ENCODE measurements at regions not wholly inside any gene's neighbourhood (a gene's known extent, or its start where the extent isn't known, plus 50 kb on each side); places are given as distances from the start of the nearest gene placed in this dataset.

DNA sequence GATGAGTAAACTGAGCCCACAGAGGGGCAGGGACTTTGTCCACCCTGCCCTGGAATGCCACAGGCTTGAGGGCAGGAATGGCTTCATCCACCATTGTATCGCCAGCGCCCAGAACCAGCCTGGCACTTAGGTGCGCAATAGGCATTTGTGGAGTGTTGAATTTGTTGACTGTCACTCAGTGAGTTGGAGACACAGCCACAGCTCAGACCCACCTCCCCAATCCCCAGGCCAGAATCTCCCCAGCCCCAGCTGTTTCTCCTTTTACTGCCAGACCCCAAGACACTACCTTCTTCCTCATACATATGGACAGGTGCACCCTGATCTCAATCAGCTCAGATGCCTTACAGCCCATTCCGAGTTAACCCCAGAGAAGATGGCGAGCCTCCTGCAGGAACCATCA, 674.5 kb downstream of the MATN1 start (continued):
- TF ChIP-seq, protein P1, sequence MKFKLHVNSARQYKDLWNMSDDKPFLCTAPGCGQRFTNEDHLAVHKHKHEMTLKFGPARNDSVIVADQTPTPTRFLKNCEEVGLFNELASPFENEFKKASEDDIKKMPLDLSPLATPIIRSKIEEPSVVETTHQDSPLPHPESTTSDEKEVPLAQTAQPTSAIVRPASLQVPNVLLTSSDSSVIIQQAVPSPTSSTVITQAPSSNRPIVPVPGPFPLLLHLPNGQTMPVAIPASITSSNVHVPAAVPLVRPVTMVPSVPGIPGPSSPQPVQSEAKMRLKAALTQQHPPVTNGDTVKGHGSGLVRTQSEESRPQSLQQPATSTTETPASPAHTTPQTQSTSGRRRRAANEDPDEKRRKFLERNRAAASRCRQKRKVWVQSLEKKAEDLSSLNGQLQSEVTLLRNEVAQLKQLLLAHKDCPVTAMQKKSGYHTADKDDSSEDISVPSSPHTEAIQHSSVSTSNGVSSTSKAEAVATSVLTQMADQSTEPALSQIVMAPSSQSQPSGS (IDR thresholded peaks at IDR 0.05; ENCODE audit: low read length) = no peak
- TF ChIP-seq MTA3 (IDR thresholded peaks at IDR 0.05; ENCODE audit: borderline replicate concordance, low read length) = no peak
- no peak for TF ChIP-seq ZSCAN29 (IDR thresholded peaks at IDR 0.05)

DNA sequence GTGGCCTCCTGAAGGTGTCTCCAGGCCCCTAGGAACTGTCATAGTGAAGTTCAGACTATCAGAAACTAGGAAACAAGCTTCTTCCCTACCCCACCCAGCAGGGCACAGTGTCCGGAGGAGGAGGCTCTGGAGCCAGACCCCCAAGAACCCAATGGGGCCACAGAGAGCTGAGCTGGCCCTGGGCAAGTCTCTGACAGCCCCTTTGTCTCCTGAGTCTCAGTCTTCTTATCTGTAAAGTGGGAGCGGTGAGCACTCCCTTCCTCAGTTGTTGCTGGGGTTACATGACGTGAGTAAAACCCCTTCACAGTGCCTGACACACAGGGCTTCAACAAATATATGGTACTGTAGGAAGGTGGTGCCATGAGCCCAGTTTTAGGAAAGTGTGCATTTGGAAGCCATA, 675.8 kb downstream of the MATN1 start:
- Histone ChIP-seq H3K9ac (ENCODE audit: control insufficient read depth, insufficient read depth, low read length) (no peak overlapping the region), H3K4me2 (ENCODE audit: control insufficient read depth, insufficient read depth) (no peak overlapping the region), H3K4me1 (ENCODE audit: control insufficient read depth, insufficient read depth, low read length) (no peaks in the 10 kb centered on the region), H3K9me3 (replicated peaks; ENCODE audit: control insufficient read depth, insufficient read depth, low read length) (no peaks in the 10 kb centered on the region; the same call in 2 of the 3 replicates), H3K4me3 (no peak overlapping the region), H2AFZ (ENCODE audit: control insufficient read depth, low read depth, low read length) (no peak overlapping the region), H3K36me3 (ENCODE audit: control insufficient read depth in 2 of 2, insufficient read depth in 2 of 2, low read length in 1 of 2) (no peaks in the 10 kb centered on the region), H3K27me3 (replicated peaks in 1 of 2; ENCODE audit: control insufficient read depth in 2 of 2, insufficient read depth in 2 of 2, low read length in 1 of 2) (no peaks in the 10 kb centered on the region), H3K79me2 (ENCODE audit: control insufficient read depth, insufficient read depth, low read length) (no peaks in the 10 kb centered on the region), H4K20me1 (ENCODE audit: control insufficient read depth, insufficient read depth) (no peaks in the 10 kb centered on the region), H3K27ac (ENCODE audit: control insufficient read depth, insufficient read depth) (no peak overlapping the region)
- CTCF ChIA-PET = no interaction called here
- DNase-seq (ENCODE audit: low read depth, low spot score) (no peak), FAIRE-seq (no peak), ATAC-seq (no peak)
- WGBS (ENCODE audit: insufficient coverage, insufficient replicate concordance, low lambda C conversion rate, missing lambda C conversion rate) = 0% methylated on average over 3 of the region's 3 CpGs
- BruUV-seq (replicated peaks) = no TSS peak
- TF ChIP-seq, protein P2, sequence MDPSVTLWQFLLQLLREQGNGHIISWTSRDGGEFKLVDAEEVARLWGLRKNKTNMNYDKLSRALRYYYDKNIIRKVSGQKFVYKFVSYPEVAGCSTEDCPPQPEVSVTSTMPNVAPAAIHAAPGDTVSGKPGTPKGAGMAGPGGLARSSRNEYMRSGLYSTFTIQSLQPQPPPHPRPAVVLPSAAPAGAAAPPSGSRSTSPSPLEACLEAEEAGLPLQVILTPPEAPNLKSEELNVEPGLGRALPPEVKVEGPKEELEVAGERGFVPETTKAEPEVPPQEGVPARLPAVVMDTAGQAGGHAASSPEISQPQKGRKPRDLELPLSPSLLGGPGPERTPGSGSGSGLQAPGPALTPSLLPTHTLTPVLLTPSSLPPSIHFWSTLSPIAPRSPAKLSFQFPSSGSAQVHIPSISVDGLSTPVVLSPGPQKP (IDR thresholded peaks at IDR 0.05; ENCODE audit: low read depth, low read length) = no peak
- in situ Hi-C loops (cut with MboI) (no loop called here), intact Hi-C loops (cut with micrococcal nuclease; ENCODE audit: unreplicated experiment) (no loop called here)
- RAD21 ChIA-PET (ENCODE audit: unreplicated experiment) = no interaction called here
- POLR2A ChIA-PET = no interaction called here
- SMC1A ChIA-PET (ENCODE audit: uncharacterized antibody, unreplicated experiment) = no interaction called here

DNA sequence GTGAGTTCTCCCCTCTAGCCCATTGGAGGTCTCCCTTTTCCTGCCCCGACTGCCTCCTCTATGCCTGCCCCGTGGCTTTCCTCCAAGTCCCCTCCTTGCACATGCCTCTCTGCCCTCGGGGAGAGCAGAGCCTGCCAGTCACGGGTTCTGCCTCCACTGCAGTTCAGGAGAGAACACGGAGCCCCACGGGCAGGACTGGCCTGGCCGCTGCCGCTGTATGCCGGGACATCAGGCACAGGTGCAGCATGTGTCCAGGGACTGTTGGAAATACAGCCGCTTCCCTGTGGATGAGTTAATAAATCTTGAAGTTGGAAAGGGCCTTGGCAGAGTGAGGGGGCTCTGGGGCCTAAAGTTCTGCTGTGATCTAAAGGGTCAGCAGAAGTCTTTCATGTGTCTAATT, 676.6 kb downstream of the MATN1 start:
- H3K9me3 ChIP-seq (replicated peaks; ENCODE audit: control insufficient read depth, insufficient read depth, low read length) = no peaks in the 10 kb centered on the region; the same call in 2 of the 3 replicates
- in situ Hi-C loops (cut with MboI) = no loop called here
- CTCF ChIA-PET = no interaction called here
- no peaks in the 10 kb centered on the region for H3K27me3 ChIP-seq (replicated peaks in 1 of 2; ENCODE audit: control insufficient read depth in 2 of 2, insufficient read depth in 2 of 2, low read length in 1 of 2)
- H4K20me1 ChIP-seq (ENCODE audit: control insufficient read depth, insufficient read depth) = no peaks in the 10 kb centered on the region
- H3K79me2 ChIP-seq (ENCODE audit: control insufficient read depth, insufficient read depth, low read length) = no peaks in the 10 kb centered on the region
- no peaks in the 10 kb centered on the region for H3K36me3 ChIP-seq (ENCODE audit: control insufficient read depth in 2 of 2, insufficient read depth in 2 of 2, low read length in 1 of 2)
- no peak for TF ChIP-seq ATF7 (IDR thresholded peaks at IDR 0.05; ENCODE audit: low read depth)
- TF ChIP-seq HCFC1 (IDR thresholded peaks at IDR 0.05; ENCODE audit: low read length) = no peak
- TF ChIP-seq, protein P3, sequence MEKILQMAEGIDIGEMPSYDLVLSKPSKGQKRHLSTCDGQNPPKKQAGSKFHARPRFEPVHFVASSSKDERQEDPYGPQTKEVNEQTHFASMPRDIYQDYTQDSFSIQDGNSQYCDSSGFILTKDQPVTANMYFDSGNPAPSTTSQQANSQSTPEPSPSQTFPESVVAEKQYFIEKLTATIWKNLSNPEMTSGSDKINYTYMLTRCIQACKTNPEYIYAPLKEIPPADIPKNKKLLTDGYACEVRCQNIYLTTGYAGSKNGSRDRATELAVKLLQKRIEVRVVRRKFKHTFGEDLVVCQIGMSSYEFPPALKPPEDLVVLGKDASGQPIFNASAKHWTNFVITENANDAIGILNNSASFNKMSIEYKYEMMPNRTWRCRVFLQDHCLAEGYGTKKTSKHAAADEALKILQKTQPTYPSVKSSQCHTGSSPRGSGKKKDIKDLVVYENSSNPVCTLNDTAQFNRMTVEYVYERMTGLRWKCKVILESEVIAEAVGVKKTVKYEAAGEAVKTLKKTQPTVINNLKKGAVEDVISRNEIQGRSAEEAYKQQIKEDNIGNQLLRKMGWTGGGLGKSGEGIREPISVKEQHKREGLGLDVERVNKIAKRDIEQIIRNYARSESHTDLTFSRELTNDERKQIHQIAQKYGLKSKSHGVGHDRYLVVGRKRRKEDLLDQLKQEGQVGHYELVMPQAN (conservative IDR thresholded peaks at IDR 0.05) = no peak
- no peak for TF ChIP-seq STAT3 (IDR thresholded peaks at IDR 0.05; ENCODE audit: low read depth, low read length)
- TF ChIP-seq FOS (IDR thresholded peaks at IDR 0.05; ENCODE audit: borderline replicate concordance, extremely low read depth, insufficient read length) = no peak
- no peak for TF ChIP-seq NBN (IDR thresholded peaks at IDR 0.05)
- RAD21 ChIA-PET (ENCODE audit: unreplicated experiment) = no interaction called here
- intact Hi-C loops (cut with micrococcal nuclease; ENCODE audit: unreplicated experiment) = no loop called here
- H3K9ac ChIP-seq (ENCODE audit: control insufficient read depth, insufficient read depth, low read length) = no peak overlapping the region
- no peak for DNase-seq (ENCODE audit: low read depth, low spot score)
- H3K4me1 ChIP-seq (ENCODE audit: control insufficient read depth, insufficient read depth, low read length) = no peaks in the 10 kb centered on the region
- H2AFZ ChIP-seq (ENCODE audit: control insufficient read depth, low read depth, low read length) = no peak overlapping the region
- no peak overlapping the region for H3K27ac ChIP-seq (ENCODE audit: control insufficient read depth, insufficient read depth)
- SMC1A ChIA-PET (ENCODE audit: uncharacterized antibody, unreplicated experiment) = no interaction called here
- no peak overlapping the region for H3K4me3 ChIP-seq
- WGBS (ENCODE audit: insufficient coverage, insufficient replicate concordance, low lambda C conversion rate, missing lambda C conversion rate) = 30% methylated on average over 10 of the region's 10 CpGs
- H3K4me2 ChIP-seq (ENCODE audit: control insufficient read depth, insufficient read depth) = no peak overlapping the region
- no peak for FAIRE-seq
- ATAC-seq = no peak
- POLR2A ChIA-PET = no interaction called here
- BruUV-seq (replicated peaks) = no TSS peak
